ENCODE measurements at regions not wholly inside any gene's neighbourhood (a gene's known extent, or its start where the extent isn't known, plus 50 kb on each side); places are given as distances from the start of the nearest gene placed in this dataset.

GRCh38 chr19:31715249-31715945, 366.2 kb upstream of the TSHZ3 start:
- H4K20me1 ChIP-seq (ENCODE audit: control insufficient read depth, extremely low read depth, insufficient read depth, low read length): no peaks in the 10 kb centered on the region
- no peak overlapping the region for H3K9ac ChIP-seq (ENCODE audit: control insufficient read depth, extremely low read depth, insufficient read depth, low read length)
- no peaks in the 10 kb centered on the region for H3K9me1 ChIP-seq (ENCODE audit: control insufficient read depth, extremely low read depth, insufficient read depth, low read length)
- peaks cover 3% of the 10 kb centered on the region for H3K9me3 ChIP-seq (ENCODE audit: control insufficient read depth, low read depth, low read length)
- H3K36me3 ChIP-seq (ENCODE audit: control insufficient read depth in 2 of 2, extremely low read depth in 1 of 2, insufficient read depth in 2 of 2, low read length in 2 of 2): no peaks in the 10 kb centered on the region
- TF ChIP-seq CTCF (optimal IDR thresholded peaks at IDR 0.05 in 1 of 3, IDR thresholded peaks at IDR 0.05 in 1 of 3, conservative IDR thresholded peaks at IDR 0.05 in 1 of 3; ENCODE audit: extremely low read depth in 1 of 3, insufficient read depth in 2 of 3, low read length in 3 of 3) (no peak), EZH2 (IDR thresholded peaks at IDR 0.05; ENCODE audit: low read length) (no peak)
- H3K79me2 ChIP-seq (ENCODE audit: control insufficient read depth, insufficient read depth, low read length): no peaks in the 10 kb centered on the region
- DNase-seq (ENCODE audit: low read depth, low spot score) (no peak), FAIRE-seq (no peak)
- H2AFZ ChIP-seq (ENCODE audit: control insufficient read depth, low read length): no peak overlapping the region
- no peaks in the 10 kb centered on the region for H3K27me3 ChIP-seq (ENCODE audit: control insufficient read depth, extremely low read depth, insufficient read depth, low read length)
- H3K4me1 ChIP-seq (ENCODE audit: control insufficient read depth, extremely low read depth, insufficient read depth, low read length): no peaks in the 10 kb centered on the region
- no peak overlapping the region for H3K4me3 ChIP-seq (ENCODE audit: control insufficient read depth in 2 of 3, extremely low read depth in 1 of 3, insufficient read depth in 2 of 3, low read depth in 1 of 3, low read length in 3 of 3)
- dilution Hi-C loops (cut with MboI; ENCODE audit: extremely low pct_ligation_motif_present, low sequenced_read_pairs): no loop called here
- no peak overlapping the region for H3K4me2 ChIP-seq (ENCODE audit: control insufficient read depth, extremely low read depth, insufficient read depth, low read depth, low read length)
- H3K27ac ChIP-seq (ENCODE audit: control insufficient read depth, insufficient read depth, low read length): no peak overlapping the region

GRCh38 chr19:31716826-31717225, 367.6 kb upstream of the TSHZ3 start:
- FAIRE-seq: no peak
- no peaks in the 10 kb centered on the region for H3K4me1 ChIP-seq (ENCODE audit: control insufficient read depth, extremely low read depth, insufficient read depth, low read length)

More at GRCh38 chr19:31716826-31717225, 367.6 kb upstream of the TSHZ3 start:
- Histone ChIP-seq H3K36me3 (ENCODE audit: control insufficient read depth in 2 of 2, extremely low read depth in 1 of 2, insufficient read depth in 2 of 2, low read length in 2 of 2) (no peaks in the 10 kb centered on the region), H2AFZ (ENCODE audit: control insufficient read depth, low read length) (no peak overlapping the region), H3K27me3 (ENCODE audit: control insufficient read depth, extremely low read depth, insufficient read depth, low read length) (no peaks in the 10 kb centered on the region), H3K9me3 (ENCODE audit: control insufficient read depth, low read depth, low read length) (no peaks in the 10 kb centered on the region), H3K9me1 (ENCODE audit: control insufficient read depth, extremely low read depth, insufficient read depth, low read length) (no peaks in the 10 kb centered on the region), H3K4me3 (ENCODE audit: control insufficient read depth in 2 of 3, extremely low read depth in 1 of 3, insufficient read depth in 2 of 3, low read depth in 1 of 3, low read length in 3 of 3) (no peak overlapping the region), H3K4me2 (ENCODE audit: control insufficient read depth, extremely low read depth, insufficient read depth, low read depth, low read length) (no peak overlapping the region), H3K27ac (ENCODE audit: control insufficient read depth, insufficient read depth, low read length) (no peak overlapping the region), H3K79me2 (ENCODE audit: control insufficient read depth, insufficient read depth, low read length) (no peaks in the 10 kb centered on the region), H4K20me1 (ENCODE audit: control insufficient read depth, extremely low read depth, insufficient read depth, low read length) (no peaks in the 10 kb centered on the region), H3K9ac (ENCODE audit: control insufficient read depth, extremely low read depth, insufficient read depth, low read length) (no peak overlapping the region)
- dilution Hi-C loops (cut with MboI; ENCODE audit: extremely low pct_ligation_motif_present, low sequenced_read_pairs): no loop called here
- no peak for TF ChIP-seq EZH2 (IDR thresholded peaks at IDR 0.05; ENCODE audit: low read length)
- no peak for TF ChIP-seq CTCF (optimal IDR thresholded peaks at IDR 0.05 in 1 of 3, IDR thresholded peaks at IDR 0.05 in 1 of 3, conservative IDR thresholded peaks at IDR 0.05 in 1 of 3; ENCODE audit: extremely low read depth in 1 of 3, insufficient read depth in 2 of 3, low read length in 3 of 3)
- no peak for DNase-seq (ENCODE audit: low read depth, low spot score)

All from keratinocyte (primary cell).